ENCODE measurements at regions not wholly inside any gene's neighbourhood (a gene's known extent, or its start where the extent isn't known, plus 50 kb on each side); places are given as distances from the start of the nearest gene placed in this dataset.

DNA sequence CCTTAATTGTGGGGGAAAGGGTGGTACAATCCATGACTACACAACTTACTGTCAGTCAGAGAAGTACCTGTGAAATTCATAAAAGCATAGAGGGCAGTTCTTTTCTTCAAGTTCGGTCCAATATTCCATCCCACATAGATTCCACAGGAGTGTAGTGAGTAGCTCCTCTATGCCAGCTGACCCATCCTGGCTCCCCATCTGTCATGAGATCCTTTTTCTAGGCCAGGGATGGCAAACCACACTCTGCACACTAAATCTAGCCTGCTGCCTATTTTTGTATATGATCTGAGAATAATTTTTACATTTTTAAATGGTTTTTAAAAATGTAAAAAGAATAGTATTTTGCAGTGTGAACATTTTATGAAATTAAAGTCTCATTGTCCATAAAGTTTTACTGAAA lies 107.0 kb upstream of the TSPAN2 start:
- intact Hi-C loops (cut with DNase I): no loop called here
- Histone ChIP-seq H3K27ac (no peak overlapping the region), H3K36me3 (no peaks in the 10 kb centered on the region), H3K4me3 (no peak overlapping the region), H3K4me1 (no peaks in the 10 kb centered on the region), H3K9me3 (no peaks in the 10 kb centered on the region), H3K27me3 (no peaks in the 10 kb centered on the region)
- DNase-seq: no peak
- WGBS, 2 donors: 83 to 89% methylated on average over 1 of the region's 1 CpG
- TF ChIP-seq POLR2A (IDR thresholded peaks at IDR 0.05) (no peak), CTCF (IDR thresholded peaks at IDR 0.05) (no peak)

DNA sequence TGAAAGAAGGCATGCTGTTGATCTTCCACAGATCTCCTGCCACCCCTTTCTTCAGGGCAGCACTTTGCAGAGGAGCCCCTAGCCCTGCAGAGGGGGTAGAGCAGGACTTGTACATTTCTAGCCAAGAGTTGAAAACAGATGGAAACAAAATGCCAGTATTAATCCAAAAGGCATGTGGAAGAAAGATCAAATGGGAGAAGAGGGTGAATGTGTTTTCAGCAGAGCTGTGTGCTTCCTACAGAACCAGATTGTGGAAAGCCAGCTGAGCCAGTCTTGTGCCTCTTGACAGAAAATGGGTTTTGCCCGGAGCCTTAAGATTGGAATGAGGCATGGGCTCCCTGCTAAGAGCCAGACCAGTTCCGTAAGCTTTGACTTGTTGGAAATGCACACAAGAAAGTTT lies 105.2 kb upstream of the TSPAN2 start:
- H3K27ac ChIP-seq: no peak overlapping the region
- TF ChIP-seq CTCF (IDR thresholded peaks at IDR 0.05) (no peak), POLR2A (IDR thresholded peaks at IDR 0.05) (no peak)
- H3K9me3 ChIP-seq: no peaks in the 10 kb centered on the region
- H3K27me3 ChIP-seq: no peaks in the 10 kb centered on the region
- DNase-seq: no peak
- no peaks in the 10 kb centered on the region for H3K36me3 ChIP-seq
- intact Hi-C loops (cut with DNase I): no loop called here
- peaks cover 0 to 11% (median 4%) of the 10 kb centered on the region in 3 donors for H3K4me1 ChIP-seq
- 8 to 23% methylated on average over 2 of the region's 2 CpGs for WGBS, 2 donors
- no peak overlapping the region for H3K4me3 ChIP-seq

DNA sequence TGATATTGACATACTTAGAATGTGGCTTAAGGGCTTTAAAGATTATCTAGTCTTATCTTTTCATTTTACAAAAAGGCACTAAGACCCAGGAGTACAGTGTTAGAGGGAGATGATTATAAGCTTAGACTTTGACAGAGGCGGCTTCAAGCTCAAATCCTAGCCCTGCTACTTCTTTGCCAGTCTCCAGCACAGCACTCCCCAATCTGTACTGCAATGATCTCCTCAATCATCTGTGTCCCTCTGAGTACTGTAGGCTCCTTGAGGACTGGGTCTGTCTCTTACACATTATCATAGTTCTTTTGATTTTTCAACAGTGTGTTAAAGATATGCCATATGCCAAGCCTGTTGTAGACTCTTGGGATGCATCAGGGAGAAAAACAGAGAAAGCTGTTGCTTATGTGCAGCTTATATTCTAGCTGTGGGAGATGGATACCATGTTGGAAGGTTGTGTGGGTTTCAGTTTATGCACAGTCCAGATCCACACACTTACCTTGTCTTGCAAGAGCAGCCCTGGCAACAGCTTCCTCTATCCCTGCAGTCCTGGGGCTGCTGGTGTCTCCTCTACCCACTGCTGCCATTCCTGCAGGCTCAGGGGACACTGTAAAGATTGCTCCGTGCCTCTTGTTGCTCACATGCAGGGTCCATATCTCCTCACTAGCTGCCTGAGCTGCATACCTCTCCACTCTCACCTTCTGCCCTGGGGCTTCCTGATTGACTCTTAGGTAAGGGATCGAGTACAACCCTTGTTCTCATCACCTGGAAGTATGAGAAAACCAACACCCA lies 103.9 kb upstream of the TSPAN2 start:
- H3K27ac ChIP-seq: no peak overlapping the region
- no peak overlapping the region for H3K4me3 ChIP-seq
- no peaks in the 10 kb centered on the region for H3K9me3 ChIP-seq
- peaks cover 0 to 11% (median 4%) of the 10 kb centered on the region in 3 donors for H3K4me1 ChIP-seq
- H3K27me3 ChIP-seq: no peaks in the 10 kb centered on the region
- H3K36me3 ChIP-seq: no peaks in the 10 kb centered on the region
- intact Hi-C loops (cut with DNase I): no loop called here
- 57 to 83% methylated on average over 2 to 3 of the region's 3 CpGs for WGBS, 2 donors
- no peak for TF ChIP-seq CTCF (IDR thresholded peaks at IDR 0.05)
- TF ChIP-seq POLR2A (IDR thresholded peaks at IDR 0.05): no peak
- DNase-seq: no peak

GRCh38 chr1:115192200-115192767 lies 103.0 kb upstream of the TSPAN2 start:
- intact Hi-C loops (cut with DNase I): no loop called here
- Histone ChIP-seq H3K4me1 (peaks cover 0 to 11% (median 4%) of the 10 kb centered on the region in 3 donors), H3K9me3 (no peaks in the 10 kb centered on the region), H3K27me3 (no peaks in the 10 kb centered on the region), H3K27ac (no peak overlapping the region), H3K4me3 (no peak overlapping the region), H3K36me3 (no peaks in the 10 kb centered on the region)
- DNase-seq: no peak
- WGBS, 2 donors: 80 to 85% methylated on average over 7 of the region's 7 CpGs
- TF ChIP-seq POLR2A (IDR thresholded peaks at IDR 0.05): no peak
- no peak for TF ChIP-seq CTCF (IDR thresholded peaks at IDR 0.05)

DNA sequence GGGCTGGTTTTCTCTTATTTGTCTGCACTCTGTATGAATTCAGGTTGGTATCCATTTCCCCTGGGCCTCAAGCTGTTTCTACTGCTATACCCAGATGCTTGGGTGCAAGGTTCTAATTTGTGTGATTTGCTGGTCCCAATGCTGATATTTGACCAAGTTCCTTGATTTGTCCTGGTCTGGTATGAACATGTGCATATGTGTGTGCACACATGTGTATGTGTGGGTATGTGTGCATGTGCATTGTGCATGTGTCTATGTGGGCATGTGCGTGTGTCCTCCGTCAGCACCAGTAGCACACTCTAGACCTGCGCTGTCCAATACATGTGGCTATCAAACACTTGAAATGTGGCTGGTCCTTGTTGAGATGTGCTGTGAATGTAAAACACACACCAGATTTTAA lies 102.4 kb upstream of the TSPAN2 start:
- WGBS, 2 donors: 98 to 100% methylated on average over 3 of the region's 3 CpGs
- H3K9me3 ChIP-seq: no peaks in the 10 kb centered on the region
- DNase-seq: no peak
- TF ChIP-seq POLR2A (IDR thresholded peaks at IDR 0.05): no peak
- no peak for TF ChIP-seq CTCF (IDR thresholded peaks at IDR 0.05)
- no peaks in the 10 kb centered on the region for H3K36me3 ChIP-seq
- intact Hi-C loops (cut with DNase I): no loop called here
- no peak overlapping the region for H3K4me3 ChIP-seq
- H3K27me3 ChIP-seq: no peaks in the 10 kb centered on the region
- H3K27ac ChIP-seq: no peak overlapping the region
- H3K4me1 ChIP-seq: peaks cover 0 to 11% (median 4%) of the 10 kb centered on the region in 3 donors

Measured in esophagus squamous epithelium (tissue), 5 donors.